IMR-90 (cell line): ENCODE measurements at regions not wholly inside any gene's neighbourhood (a gene's known extent, or its start where the extent isn't known, plus 50 kb on each side); places are given as distances from the start of the nearest gene placed in this dataset.

Experiments used
- ATAC-seq: fragments of 200-7000 bp; cut with Tn5 transposase; 2 replicates; pipeline ENCODE4 v1.9.1; 2020; ENCODE audit warnings: low read depth, mild to moderate bottlenecking, moderate library complexity
- BruUV-seq: library from RNA; stranded (reverse); fragments of 400-500 nt; replicated peaks from 2 replicates; lab custom pipeline; 2021; lab: Mats Ljungman, UMichigan
- CTCF ChIA-PET: fragments of 300-600 bp; formaldehyde crosslinking; extraction: SDS; loops from one replicate; lab custom pipeline; 2021; ENCODE audit warnings: antibody characterized with exemption; lab: Yijun Ruan, JAX
- POLR2A ChIA-PET: fragments of 300-600 bp; sonication (Branson Sonifier 250); formaldehyde crosslinking; loops from one replicate; lab custom pipeline; 2022; ENCODE audit warnings: antibody characterized with exemption; ENCODE audit not compliant: unreplicated experiment; lab: Charles Lee
- DNase-seq: peaks from one replicate; pipeline ENCODE4 v3.0.0; 2013
- H2AFZ ChIP-seq: replicated peaks from 2 replicates; pipeline ENCODE3; 2013; ENCODE audit warnings: low read length, mild to moderate bottlenecking; ENCODE audit not compliant: poor library complexity
- H2AK5ac ChIP-seq: 2 replicates; pipeline ENCODE4 v1.6.1; 2013; ENCODE audit warnings: low read depth, low read length, inconsistent platforms
- H2AK9ac ChIP-seq: replicated peaks from 2 replicates; pipeline ENCODE3; 2013; ENCODE audit warnings: mild to moderate bottlenecking, low read depth, low read length, moderate library complexity; ENCODE audit not compliant: poor library complexity
- H2BK120ac ChIP-seq: 2 replicates; pipeline ENCODE4 v1.6.1; 2013; ENCODE audit warnings: low read depth, low read length, inconsistent platforms
- H2BK15ac ChIP-seq: 3 replicates; pipeline ENCODE4 v1.6.1; 2013; ENCODE audit warnings: low read depth, low read length, inconsistent platforms
- H2BK20ac ChIP-seq: 2 replicates; pipeline ENCODE4 v1.6.1; 2013; ENCODE audit warnings: low read depth, mild to moderate bottlenecking, inconsistent platforms, low read length, moderate library complexity
- H2BK5ac ChIP-seq: 2 replicates; pipeline ENCODE4 v1.6.1; 2013; ENCODE audit warnings: mild to moderate bottlenecking, low read depth, low read length, inconsistent platforms; ENCODE audit not compliant: poor library complexity, severe bottlenecking
- H3K14ac ChIP-seq: replicated peaks from 2 replicates; pipeline ENCODE4 v1.6.1; 2013; ENCODE audit warnings: low read depth, low read length, inconsistent platforms
- H3K18ac ChIP-seq: 2 replicates; pipeline ENCODE4 v1.6.1; 2013; ENCODE audit warnings: low read depth, low read length, control low read depth
- H3K23ac ChIP-seq: 2 replicates; pipeline ENCODE4 v1.6.1; 2013; ENCODE audit warnings: low read depth, low read length, inconsistent platforms
- H3K27ac ChIP-seq: 2 replicates; pipeline ENCODE4 v1.5.1; 2013; ENCODE audit warnings: mild to moderate bottlenecking, control low read depth, low read length; ENCODE audit not compliant: insufficient read depth
- H3K27me3 ChIP-seq: 2 replicates; pipeline ENCODE4 v1.6.1; 2013; ENCODE audit warnings: low read length; ENCODE audit not compliant: control insufficient read depth, insufficient read depth
- H3K36me3 ChIP-seq: 2 replicates; pipeline ENCODE4 v1.6.1; 2013; ENCODE audit warnings: low read length, mixed read lengths; ENCODE audit not compliant: control insufficient read depth, insufficient read depth
- H3K4ac ChIP-seq: 2 replicates; pipeline ENCODE4 v1.6.1; 2013; ENCODE audit warnings: low read depth, low read length, inconsistent platforms
- H3K4me1 ChIP-seq: 2 replicates; pipeline ENCODE4 v1.6.1; 2013; ENCODE audit warnings: low read length, mixed read lengths; ENCODE audit not compliant: control insufficient read depth, insufficient read depth
- H3K4me2 ChIP-seq: 2 replicates; pipeline ENCODE4 v1.6.1; 2013; ENCODE audit warnings: low read depth, mild to moderate bottlenecking, control low read depth, low read length, moderate library complexity
- H3K4me3 ChIP-seq: 2 replicates; pipeline ENCODE4 v1.5.1; 2013; ENCODE audit warnings: low read depth, mild to moderate bottlenecking, control low read depth, low read length, moderate library complexity; ENCODE audit not compliant: insufficient read depth
- H3K56ac ChIP-seq: 2 replicates; pipeline ENCODE4 v1.6.1; 2013; ENCODE audit warnings: low read length, inconsistent platforms; ENCODE audit not compliant: insufficient read depth; ENCODE audit errors: extremely low read depth
- H3K79me1 ChIP-seq, 2 experiments: 2 replicates each; pipeline ENCODE4 v1.6.1; 2013; ENCODE audit warnings: low read length in 2 of 2, inconsistent platforms in 1 of 2, low read depth in 1 of 2
- H3K9ac ChIP-seq: 2 replicates; pipeline ENCODE4 v1.6.1; 2013; ENCODE audit warnings: low read depth, low read length, control low read depth
- H3K9me1 ChIP-seq: 2 replicates; pipeline ENCODE4 v1.6.1; 2013; ENCODE audit warnings: low read length, inconsistent platforms; ENCODE audit not compliant: insufficient read depth
- H3K9me3 ChIP-seq: 2 replicates; pipeline ENCODE4 v1.6.1; 2013; ENCODE audit warnings: low read length; ENCODE audit not compliant: control insufficient read depth, insufficient read depth
- H4K20me1 ChIP-seq: 2 replicates; pipeline ENCODE4 v1.6.1; 2013; ENCODE audit warnings: low read length, inconsistent platforms; ENCODE audit not compliant: insufficient read depth
- H4K5ac ChIP-seq: 2 replicates; pipeline ENCODE4 v1.6.1; 2013; ENCODE audit warnings: mild to moderate bottlenecking, low read depth, low read length, control low read depth
- H4K8ac ChIP-seq, 2 experiments: 2 replicates each; pipeline ENCODE4 v1.6.1; 2013; ENCODE audit warnings: low read depth in 2 of 2, low read length in 2 of 2, control low read depth in 1 of 2, inconsistent platforms in 1 of 2
- H4K91ac ChIP-seq: 2 replicates; pipeline ENCODE4 v1.6.1; 2013; ENCODE audit warnings: low read depth, low read length, inconsistent platforms; ENCODE audit not compliant: insufficient read depth
- BHLHE40 ChIP-seq: fragments of 150-350 bp; IDR thresholded peaks from 2 replicates; pipeline ENCODE4 v1.6.1; 2016; ENCODE audit warnings: mild to moderate bottlenecking, low read depth, low read length
- CEBPB ChIP-seq: IDR thresholded peaks from 2 replicates; pipeline ENCODE4 v1.6.1; 2012; ENCODE audit warnings: low read depth, low read length, improper control_type of control experiment
- FOS ChIP-seq: fragments of 150-350 bp; IDR thresholded peaks from 2 replicates; pipeline ENCODE4 v1.6.1; 2016; ENCODE audit warnings: low read depth, low read length
- MAZ ChIP-seq: IDR thresholded peaks from 2 replicates; pipeline ENCODE4 v1.6.1; 2012; ENCODE audit warnings: low read depth, mild to moderate bottlenecking, low read length, improper control_type of control experiment, moderate library complexity, borderline replicate concordance
- NFE2L2 ChIP-seq: fragments of 150-350 bp; IDR thresholded peaks from 2 replicates; pipeline ENCODE4 v1.6.1; 2016; ENCODE audit warnings: low read depth, mild to moderate bottlenecking, low read length
- POLR2A ChIP-seq: IDR thresholded peaks from 2 replicates; pipeline ENCODE4 v1.6.1; 2012; ENCODE audit warnings: mild to moderate bottlenecking, low read depth, low read length
- RCOR1 ChIP-seq: IDR thresholded peaks from 2 replicates; pipeline ENCODE4 v1.6.1; 2012; ENCODE audit warnings: mild to moderate bottlenecking, low read length, improper control_type of control experiment; ENCODE audit not compliant: insufficient replicate concordance
- RFX5 ChIP-seq: IDR thresholded peaks from 2 replicates; pipeline ENCODE4 v1.8.0; 2012; ENCODE audit warnings: low read depth, mild to moderate bottlenecking, low read length, moderate library complexity
- dilution Hi-C: fragments of 300-500 bp; cut with HindIII; formaldehyde crosslinking; loops from one replicate; pipeline ENCODE4 v1.14.3; 2018; ENCODE audit warnings: low sequenced_read_pairs; ENCODE audit not compliant: unreplicated experiment
- in situ Hi-C: fragments of 300-500 bp; cut with MboI; formaldehyde crosslinking; loops from 3 replicates; pipeline ENCODE4 v1.14.3; 2019; ENCODE audit warnings: low sequenced_read_pairs, inconsistent platforms, mixed read lengths
- intact Hi-C: fragments of 100-400 bp; cut with micrococcal nuclease; formaldehyde crosslinking; loops from 2 replicates; pipeline ENCODE4 v1.10.0; 2022
- TF ChIP-seq, protein P1 (sequence below): conservative IDR thresholded peaks from 2 replicates; pipeline ENCODE4 v1.5.1; 2012; ENCODE audit warnings: mild to moderate bottlenecking, low read depth, low read length, improper control_type of control experiment
- TF ChIP-seq, protein P2 (sequence below): fragments of 150-350 bp; IDR thresholded peaks from 2 replicates; pipeline ENCODE4 v1.6.1; 2016; ENCODE audit warnings: low read depth, mild to moderate bottlenecking, low read length, moderate library complexity, borderline replicate concordance
- TF ChIP-seq, protein P3 (sequence below): fragments of 150-350 bp; IDR thresholded peaks from 2 replicates; pipeline ENCODE4 v1.6.1; 2017; ENCODE audit warnings: mild to moderate bottlenecking, antibody characterized with exemption, low read length, low read depth

DNA sequence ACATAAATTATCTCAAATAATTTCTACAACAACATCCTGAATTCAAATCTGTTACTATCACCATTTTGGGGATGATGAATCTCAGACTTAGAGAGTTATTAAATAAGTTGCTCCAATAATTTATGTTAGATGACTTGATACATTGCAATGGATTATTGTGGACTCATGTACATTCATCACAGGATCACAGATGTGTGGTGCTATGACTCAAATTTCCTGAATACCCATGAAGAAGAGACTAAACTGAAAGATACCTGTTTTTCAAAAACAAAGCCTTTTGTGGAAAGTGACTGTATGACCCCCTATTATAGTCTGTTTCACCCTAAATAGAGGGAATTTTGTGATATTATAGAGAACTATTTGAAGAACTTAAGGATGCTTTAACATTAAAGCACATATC lies 315.0 kb downstream of the PLA2G4A start:
- Histone ChIP-seq H2BK5ac (no peak overlapping the region), H4K8ac (no peak overlapping the region), H2AK5ac (no peak overlapping the region), H3K27ac (no peak overlapping the region), H3K27me3 (no peaks in the 10 kb centered on the region), H3K18ac (no peak overlapping the region), H4K20me1 (no peaks in the 10 kb centered on the region), H3K36me3 (no peaks in the 10 kb centered on the region), H3K4ac (no peak overlapping the region), H4K5ac (no peak overlapping the region), H3K9me3 (no peaks in the 10 kb centered on the region), H2BK15ac (no peak overlapping the region), H3K23ac (no peak overlapping the region), H2AFZ (no peak overlapping the region), H2BK120ac (no peak overlapping the region), H3K4me3 (no peak overlapping the region), H3K9me1 (no peaks in the 10 kb centered on the region), H3K14ac (no peak overlapping the region), H2AK9ac (no peak overlapping the region), H3K4me2 (no peak overlapping the region), H2BK20ac (no peak overlapping the region), H3K9ac (no peak overlapping the region), H3K79me1 (no peaks in the 10 kb centered on the region), H3K4me1 (no peaks in the 10 kb centered on the region), H4K91ac (no peak overlapping the region), H3K56ac (no peak overlapping the region)
- dilution Hi-C loops (no loop called here), in situ Hi-C loops (no loop called here), intact Hi-C loops (no loop called here)
- no TSS peak for BruUV-seq
- TF ChIP-seq, protein P1, sequence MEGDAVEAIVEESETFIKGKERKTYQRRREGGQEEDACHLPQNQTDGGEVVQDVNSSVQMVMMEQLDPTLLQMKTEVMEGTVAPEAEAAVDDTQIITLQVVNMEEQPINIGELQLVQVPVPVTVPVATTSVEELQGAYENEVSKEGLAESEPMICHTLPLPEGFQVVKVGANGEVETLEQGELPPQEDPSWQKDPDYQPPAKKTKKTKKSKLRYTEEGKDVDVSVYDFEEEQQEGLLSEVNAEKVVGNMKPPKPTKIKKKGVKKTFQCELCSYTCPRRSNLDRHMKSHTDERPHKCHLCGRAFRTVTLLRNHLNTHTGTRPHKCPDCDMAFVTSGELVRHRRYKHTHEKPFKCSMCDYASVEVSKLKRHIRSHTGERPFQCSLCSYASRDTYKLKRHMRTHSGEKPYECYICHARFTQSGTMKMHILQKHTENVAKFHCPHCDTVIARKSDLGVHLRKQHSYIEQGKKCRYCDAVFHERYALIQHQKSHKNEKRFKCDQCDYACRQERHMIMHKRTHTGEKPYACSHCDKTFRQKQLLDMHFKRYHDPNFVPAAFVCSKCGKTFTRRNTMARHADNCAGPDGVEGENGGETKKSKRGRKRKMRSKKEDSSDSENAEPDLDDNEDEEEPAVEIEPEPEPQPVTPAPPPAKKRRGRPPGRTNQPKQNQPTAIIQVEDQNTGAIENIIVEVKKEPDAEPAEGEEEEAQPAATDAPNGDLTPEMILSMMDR, result no peak
- TF ChIP-seq POLR2A (no peak), BHLHE40 (no peak), RCOR1 (no peak), FOS (no peak), CEBPB (no peak), NFE2L2 (no peak), MAZ (no peak), RFX5 (no peak)
- TF ChIP-seq, protein P2, sequence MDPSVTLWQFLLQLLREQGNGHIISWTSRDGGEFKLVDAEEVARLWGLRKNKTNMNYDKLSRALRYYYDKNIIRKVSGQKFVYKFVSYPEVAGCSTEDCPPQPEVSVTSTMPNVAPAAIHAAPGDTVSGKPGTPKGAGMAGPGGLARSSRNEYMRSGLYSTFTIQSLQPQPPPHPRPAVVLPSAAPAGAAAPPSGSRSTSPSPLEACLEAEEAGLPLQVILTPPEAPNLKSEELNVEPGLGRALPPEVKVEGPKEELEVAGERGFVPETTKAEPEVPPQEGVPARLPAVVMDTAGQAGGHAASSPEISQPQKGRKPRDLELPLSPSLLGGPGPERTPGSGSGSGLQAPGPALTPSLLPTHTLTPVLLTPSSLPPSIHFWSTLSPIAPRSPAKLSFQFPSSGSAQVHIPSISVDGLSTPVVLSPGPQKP, result no peak
- TF ChIP-seq, protein P3, sequence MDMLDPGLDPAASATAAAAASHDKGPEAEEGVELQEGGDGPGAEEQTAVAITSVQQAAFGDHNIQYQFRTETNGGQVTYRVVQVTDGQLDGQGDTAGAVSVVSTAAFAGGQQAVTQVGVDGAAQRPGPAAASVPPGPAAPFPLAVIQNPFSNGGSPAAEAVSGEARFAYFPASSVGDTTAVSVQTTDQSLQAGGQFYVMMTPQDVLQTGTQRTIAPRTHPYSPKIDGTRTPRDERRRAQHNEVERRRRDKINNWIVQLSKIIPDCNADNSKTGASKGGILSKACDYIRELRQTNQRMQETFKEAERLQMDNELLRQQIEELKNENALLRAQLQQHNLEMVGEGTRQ, result no peak
- POLR2A ChIA-PET, result no interaction called here
- CTCF ChIA-PET, result no interaction called here
- DNase-seq (no peak), ATAC-seq (no peak)
